Esophagus squamous epithelium (tissue), 4 donors: ENCODE measurements at regions not wholly inside any gene's neighbourhood (a gene's known extent, or its start where the extent isn't known, plus 50 kb on each side); places are given as distances from the start of the nearest gene placed in this dataset.

Experiments
- POLR2A ChIP-seq, 4 donors: fragments of 450-650 bp; IDR thresholded peaks; one replicate each; pipeline ENCODE4 v1.6.1; 2017; ENCODE audit warnings: antibody characterized with exemption in 4 of 4, mild to moderate bottlenecking in 4 of 4, moderate library complexity in 3 of 4
- TF ChIP-seq, protein P1 (sequence below), 6 experiments: fragments of 450-650 bp in 4 of 6; fragments of 200-600 bp in 2 of 6; sonication (generic) in 2 of 6; IDR thresholded peaks; one replicate each; pipeline ENCODE4 v1.5.1; 2016 to 2019; ENCODE audit warnings: antibody characterized with exemption in 6 of 6, mild to moderate bottlenecking in 4 of 6, moderate library complexity in 4 of 6

DNA sequence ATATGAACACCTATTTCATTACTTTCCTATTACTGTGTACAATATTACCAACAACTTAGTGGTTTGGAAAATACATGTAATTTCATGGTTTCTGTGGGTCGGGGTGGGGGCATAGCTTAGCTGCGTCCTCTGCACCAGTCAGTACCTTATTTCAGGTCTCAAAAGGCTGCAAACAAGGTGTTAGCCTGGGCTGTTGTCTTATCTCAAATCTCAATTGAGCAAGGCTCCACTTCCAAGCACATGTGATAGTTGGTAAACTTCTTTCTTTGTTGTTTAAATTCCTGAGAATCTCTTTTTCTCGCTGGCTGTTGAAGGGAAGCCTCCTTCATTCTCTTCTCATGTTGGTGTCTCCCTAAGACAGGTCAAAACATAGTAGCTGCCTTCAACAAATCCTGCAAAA lies 485.4 kb downstream of the AMY1C start:
- TF ChIP-seq, protein P1, sequence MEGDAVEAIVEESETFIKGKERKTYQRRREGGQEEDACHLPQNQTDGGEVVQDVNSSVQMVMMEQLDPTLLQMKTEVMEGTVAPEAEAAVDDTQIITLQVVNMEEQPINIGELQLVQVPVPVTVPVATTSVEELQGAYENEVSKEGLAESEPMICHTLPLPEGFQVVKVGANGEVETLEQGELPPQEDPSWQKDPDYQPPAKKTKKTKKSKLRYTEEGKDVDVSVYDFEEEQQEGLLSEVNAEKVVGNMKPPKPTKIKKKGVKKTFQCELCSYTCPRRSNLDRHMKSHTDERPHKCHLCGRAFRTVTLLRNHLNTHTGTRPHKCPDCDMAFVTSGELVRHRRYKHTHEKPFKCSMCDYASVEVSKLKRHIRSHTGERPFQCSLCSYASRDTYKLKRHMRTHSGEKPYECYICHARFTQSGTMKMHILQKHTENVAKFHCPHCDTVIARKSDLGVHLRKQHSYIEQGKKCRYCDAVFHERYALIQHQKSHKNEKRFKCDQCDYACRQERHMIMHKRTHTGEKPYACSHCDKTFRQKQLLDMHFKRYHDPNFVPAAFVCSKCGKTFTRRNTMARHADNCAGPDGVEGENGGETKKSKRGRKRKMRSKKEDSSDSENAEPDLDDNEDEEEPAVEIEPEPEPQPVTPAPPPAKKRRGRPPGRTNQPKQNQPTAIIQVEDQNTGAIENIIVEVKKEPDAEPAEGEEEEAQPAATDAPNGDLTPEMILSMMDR (IDR thresholded peaks at IDR 0.05) = no peak
- TF ChIP-seq POLR2A (IDR thresholded peaks at IDR 0.05) = no peak
